Lower lobe of right lung (tissue), 2 donors: ENCODE measurements at regions not wholly inside any gene's neighbourhood (a gene's known extent, or its start where the extent isn't known, plus 50 kb on each side); places are given as distances from the start of the nearest gene placed in this dataset.

ENCODE experiments used
- ATAC-seq, 2 donors: fragments of 200-7000 bp; cut with Tn5 transposase; one replicate each; pipeline ENCODE4 v1.9.1; 2020 to 2022; ENCODE audit warnings: mild to moderate bottlenecking in 2 of 2, moderate library complexity in 2 of 2
- DNase-seq: peaks from one replicate; pipeline ENCODE4 v3.0.0-alpha.2; 2020
- H3K27ac ChIP-seq: fragments of 200-600 bp; one replicate; pipeline ENCODE4 v1.8.0; 2022
- H3K27me3 ChIP-seq: fragments of 200-600 bp; one replicate; pipeline ENCODE4 v1.8.0; 2022; ENCODE audit warnings: low read depth
- H3K36me3 ChIP-seq: fragments of 200-600 bp; one replicate; pipeline ENCODE4 v1.8.0; 2022; ENCODE audit warnings: mild to moderate bottlenecking
- H3K4me1 ChIP-seq: fragments of 200-600 bp; one replicate; pipeline ENCODE4 v1.8.0; 2022
- H3K4me3 ChIP-seq: fragments of 200-600 bp; one replicate; pipeline ENCODE4 v1.8.0; 2022; ENCODE audit warnings: mild to moderate bottlenecking
- H3K9me3 ChIP-seq: fragments of 200-600 bp; one replicate; pipeline ENCODE4 v1.8.0; 2022
- CTCF ChIP-seq: fragments of 200-600 bp; IDR thresholded peaks from one replicate; pipeline ENCODE4 v1.8.0; 2022; ENCODE audit warnings: antibody characterized with exemption, mild to moderate bottlenecking
- intact Hi-C: fragments of 100-400 bp; cut with DNase I; formaldehyde crosslinking; loops from one replicate; pipeline ENCODE4 v1.11.0; 2022
- donor health status: DM: no; HTN: yes; CAD: no; lungs with severe emphysema.

- TF ChIP-seq CTCF = no peak
- H3K36me3 ChIP-seq = no peaks in the 10 kb centered on the region
- H3K9me3 ChIP-seq = no peaks in the 10 kb centered on the region
- no peaks in the 10 kb centered on the region for H3K4me1 ChIP-seq
- H3K4me3 ChIP-seq = no peak overlapping the region
- DNase-seq = no peak
- intact Hi-C loops = no loop called here
- H3K27ac ChIP-seq = no peak overlapping the region
- no peaks in the 10 kb centered on the region for H3K27me3 ChIP-seq
- ATAC-seq = no peak
Observed at GRCh38 chr4:66094070-66094469, 423.8 kb upstream of the EPHA5 start.

GRCh38 chr4:66091786-66092185 is 421.5 kb upstream of the EPHA5 start:
- H3K4me1 ChIP-seq = no peaks in the 10 kb centered on the region
- no peak for TF ChIP-seq CTCF
- no peak for DNase-seq

GRCh38 chr4:66073961-66074360 is 403.7 kb upstream of the EPHA5 start:
- ATAC-seq (no peak), DNase-seq (no peak)
- Histone ChIP-seq H3K36me3 (no peaks in the 10 kb centered on the region), H3K9me3 (no peaks in the 10 kb centered on the region), H3K27me3 (no peaks in the 10 kb centered on the region), H3K4me1 (no peaks in the 10 kb centered on the region), H3K27ac (no peak overlapping the region), H3K4me3 (no peak overlapping the region)
- intact Hi-C loops = no loop called here
- TF ChIP-seq CTCF = no peak

More at GRCh38 chr4:66091786-66092185, 421.5 kb upstream of the EPHA5 start:
- intact Hi-C loops = no loop called here
- no peak for ATAC-seq
- Histone ChIP-seq H3K9me3 (no peaks in the 10 kb centered on the region), H3K36me3 (no peaks in the 10 kb centered on the region), H3K4me3 (no peak overlapping the region), H3K27ac (no peak overlapping the region), H3K27me3 (no peaks in the 10 kb centered on the region)

GRCh38 chr4:66071911-66072310 is 401.6 kb upstream of the EPHA5 start:
- Histone ChIP-seq H3K4me1 (no peaks in the 10 kb centered on the region), H3K36me3 (no peaks in the 10 kb centered on the region), H3K27me3 (no peaks in the 10 kb centered on the region), H3K9me3 (no peaks in the 10 kb centered on the region), H3K4me3 (no peak overlapping the region), H3K27ac (no peak overlapping the region)
- DNase-seq (no peak), ATAC-seq (no peak)
- TF ChIP-seq CTCF = no peak
- intact Hi-C loops = no loop called here

- Histone ChIP-seq H3K27me3 (no peaks in the 10 kb centered on the region), H3K36me3 (no peaks in the 10 kb centered on the region), H3K27ac (no peak overlapping the region), H3K9me3 (no peaks in the 10 kb centered on the region), H3K4me3 (no peak overlapping the region), H3K4me1 (no peaks in the 10 kb centered on the region)
- TF ChIP-seq CTCF = no peak
- intact Hi-C loops = no loop called here
- DNase-seq (no peak), ATAC-seq (no peak)
Observed at GRCh38 chr4:66062921-66063320, 392.6 kb upstream of the EPHA5 start.

- Histone ChIP-seq H3K4me1 (no peaks in the 10 kb centered on the region), H3K36me3 (no peaks in the 10 kb centered on the region), H3K27me3 (no peaks in the 10 kb centered on the region), H3K27ac (no peak overlapping the region), H3K9me3 (no peaks in the 10 kb centered on the region), H3K4me3 (no peak overlapping the region)
- DNase-seq = no peak
- ATAC-seq = no peak
- intact Hi-C loops = no loop called here
- TF ChIP-seq CTCF = no peak
Observed at GRCh38 chr4:66062044-66062443, 391.8 kb upstream of the EPHA5 start.
